HG02678 (cell line): ENCODE measurements at regions not wholly inside any gene's neighbourhood (a gene's known extent, or its start where the extent isn't known, plus 50 kb on each side); places are given as distances from the start of the nearest gene placed in this dataset.

ENCODE experiments used
- ATAC-seq: cut with Tn5 transposase; IDR thresholded peaks from one replicate; pipeline ENCODE4 v1.9.1; 2021; ENCODE audit warnings: mild to moderate bottlenecking, moderate library complexity; ENCODE audit not compliant: unreplicated experiment

DNA sequence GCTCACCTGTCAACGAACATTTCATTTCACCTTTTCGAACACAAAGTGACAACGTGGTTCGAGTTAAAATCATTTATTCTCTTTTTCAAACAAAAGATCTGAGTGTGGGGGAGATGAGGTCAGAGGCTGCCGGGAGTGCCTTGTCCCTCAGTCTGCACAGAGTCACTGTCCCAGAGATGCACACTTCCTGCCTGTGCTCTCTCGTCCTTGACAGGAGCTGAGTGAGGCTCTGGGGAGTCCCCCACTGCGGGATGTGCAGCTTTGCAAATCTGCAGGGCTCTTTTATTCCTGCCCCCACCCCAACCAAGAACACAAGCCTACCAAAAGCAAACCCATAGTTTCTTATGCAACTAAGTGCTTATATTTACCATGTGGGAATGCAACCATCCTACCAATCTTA, 497.8 kb downstream of the EIPR1 start:
- ATAC-seq = peak; percentile 99

- no peak for ATAC-seq
These were observed 498.5 kb downstream of the EIPR1 start for GRCh38 chr2:2879071-2879470.

DNA sequence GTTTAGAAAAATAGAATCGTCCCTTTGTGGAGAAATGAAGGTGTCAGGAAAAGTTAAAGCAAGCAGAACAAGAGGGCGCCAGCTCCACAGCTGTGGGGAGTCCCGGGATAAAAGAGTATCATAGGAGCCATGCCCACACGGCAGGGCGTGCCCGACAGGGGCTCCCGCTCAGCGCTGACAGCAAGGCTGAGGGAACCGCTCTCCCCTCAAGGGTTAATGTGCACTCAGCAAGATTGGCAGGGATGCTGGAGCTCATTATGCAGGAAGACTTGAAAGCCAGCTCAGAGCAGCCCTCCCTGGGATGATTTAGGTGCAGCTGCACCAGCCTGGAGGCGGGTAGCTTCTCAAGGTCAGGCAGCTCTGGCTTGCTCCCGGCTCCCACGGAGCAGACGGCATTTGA, 500.2 kb downstream of the EIPR1 start:
- ATAC-seq = no peak

DNA sequence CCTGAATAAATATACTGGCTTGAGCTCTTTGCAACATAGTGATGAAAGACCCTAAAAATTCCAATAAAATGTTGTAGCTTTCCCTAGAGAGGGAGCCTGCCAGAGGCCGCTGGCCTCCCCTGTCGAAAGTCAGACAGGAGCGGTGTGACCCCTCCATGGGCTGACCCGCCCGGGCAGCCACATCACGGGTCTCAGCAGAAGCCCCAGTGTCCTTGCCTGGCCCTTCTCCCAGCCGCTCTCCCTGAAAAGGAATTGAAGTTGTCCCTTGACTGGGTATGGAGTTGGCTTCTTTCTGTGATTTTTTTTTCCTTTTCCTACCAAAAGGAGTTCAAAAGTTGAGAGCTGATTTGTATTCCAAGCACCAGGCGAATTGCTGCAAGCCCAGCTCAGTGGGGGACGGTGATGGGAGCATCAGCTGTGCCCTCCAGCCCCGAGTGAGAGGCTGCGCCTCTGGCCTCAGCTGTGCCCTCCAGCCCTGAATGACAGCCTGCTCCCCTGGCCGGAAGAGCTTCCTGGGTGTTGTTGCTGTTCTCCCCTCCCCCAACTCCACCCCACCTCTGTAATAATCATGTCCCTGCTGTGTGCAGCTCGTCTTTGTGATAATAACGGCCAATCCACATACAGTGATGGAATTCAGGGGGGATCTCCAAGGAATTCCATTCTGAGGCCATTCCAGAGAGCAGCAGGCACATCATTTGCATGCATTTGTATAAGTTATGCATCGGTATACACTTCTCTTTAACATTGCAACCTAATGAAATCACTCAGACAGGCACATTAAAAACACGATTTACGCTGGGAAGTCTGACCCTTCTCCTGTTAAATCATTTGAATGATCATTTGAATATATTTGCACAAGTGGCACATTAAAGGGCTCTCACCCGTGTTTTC, 501.0 kb downstream of the EIPR1 start:
- ATAC-seq = no peak

GRCh38 chr2:2875831-2876230, 501.8 kb downstream of the EIPR1 start:
- no peak for ATAC-seq

DNA sequence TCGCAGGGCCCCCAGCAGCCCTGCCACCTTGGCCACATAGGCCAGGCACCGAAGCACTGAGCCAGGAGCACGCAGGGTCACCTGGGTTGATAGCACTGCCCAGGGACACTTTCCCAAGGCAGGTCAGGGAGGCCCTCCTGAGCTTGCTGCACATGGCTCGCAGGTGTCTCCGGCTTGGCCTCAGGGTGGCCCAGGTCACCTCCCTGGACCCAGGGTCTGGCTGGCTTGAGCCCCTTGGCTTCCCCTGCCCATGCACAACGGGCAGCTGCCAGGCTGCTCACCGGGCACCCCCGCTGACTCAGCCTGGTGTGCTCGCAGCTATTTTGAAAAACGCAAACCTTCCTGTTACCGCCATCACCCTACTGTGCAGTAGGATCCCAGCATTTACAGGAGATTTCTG, 502.3 kb downstream of the EIPR1 start:
- ATAC-seq = no peak

DNA sequence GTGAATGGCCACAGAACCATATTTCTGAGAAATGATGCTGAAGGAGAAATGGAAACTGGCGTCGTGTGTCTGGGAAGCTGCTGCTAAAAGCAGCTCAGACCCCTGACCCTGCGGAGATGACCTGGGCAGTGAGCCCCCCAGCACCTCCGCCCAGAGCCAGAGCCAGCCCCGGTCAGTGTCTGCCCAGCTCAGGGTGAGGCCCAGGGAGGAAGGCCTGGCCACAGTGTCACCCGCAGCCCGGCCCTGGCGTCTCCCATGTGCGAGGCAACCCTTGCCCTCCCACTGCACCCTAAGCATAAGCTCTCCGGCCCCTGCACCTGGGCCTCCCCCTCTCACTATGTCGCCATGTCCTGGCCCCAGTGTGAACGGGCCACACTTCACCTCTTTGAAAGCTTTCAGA, 502.8 kb downstream of the EIPR1 start:
- no peak for ATAC-seq

- no peak for ATAC-seq
These were observed 503.3 kb downstream of the EIPR1 start for GRCh38 chr2:2874341-2874740.

GRCh38 chr2:2873450-2873811, 504.2 kb downstream of the EIPR1 start:
- ATAC-seq = no peak

- ATAC-seq = no peak
These were observed 504.7 kb downstream of the EIPR1 start for GRCh38 chr2:2872713-2873449.

DNA sequence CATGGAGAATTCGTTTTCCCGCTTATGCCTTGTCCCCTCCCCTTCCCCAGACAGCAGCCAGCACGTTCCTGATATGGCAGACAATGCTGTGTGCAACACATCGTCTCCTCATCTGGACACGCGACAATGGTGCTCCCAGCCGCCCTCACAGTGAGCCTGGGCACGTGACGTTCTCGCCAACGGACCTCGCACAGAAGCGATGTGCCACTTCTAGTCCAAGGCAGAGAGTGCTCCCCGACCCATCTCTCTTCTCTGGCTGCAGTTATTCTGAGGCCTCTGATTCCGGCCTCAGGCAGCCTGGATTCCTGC, 505.4 kb downstream of the EIPR1 start:
- ATAC-seq = no peak

- ATAC-seq = no peak
These were observed 505.9 kb downstream of the EIPR1 start for GRCh38 chr2:2871480-2872308.

DNA sequence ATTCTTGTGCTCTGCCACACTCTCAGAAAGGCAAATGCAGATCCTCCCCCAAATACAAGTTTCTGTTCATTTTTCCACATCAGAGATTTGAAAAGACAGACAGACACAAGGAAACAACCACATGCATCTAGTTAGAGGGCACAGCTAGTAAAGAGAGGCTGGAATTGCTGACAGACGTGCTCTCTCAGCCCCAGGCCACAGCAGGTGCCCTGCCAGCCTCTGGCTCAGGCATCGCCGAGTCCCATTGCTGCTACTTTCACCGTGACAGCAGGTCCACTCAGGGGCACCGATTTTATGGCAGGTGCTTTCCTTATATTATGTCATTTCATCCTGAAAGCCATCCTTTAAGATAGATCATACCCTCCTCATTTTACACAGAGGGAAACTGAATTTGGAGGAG, 507.5 kb downstream of the EIPR1 start:
- no peak for ATAC-seq

GRCh38 chr2:2869553-2869952, 508.1 kb downstream of the EIPR1 start:
- ATAC-seq = no peak

- no peak for ATAC-seq
These were observed 509.5 kb downstream of the EIPR1 start for GRCh38 chr2:2868085-2868484.

GRCh38 chr2:2867397-2867979, 510.1 kb downstream of the EIPR1 start:
- no peak for ATAC-seq

DNA sequence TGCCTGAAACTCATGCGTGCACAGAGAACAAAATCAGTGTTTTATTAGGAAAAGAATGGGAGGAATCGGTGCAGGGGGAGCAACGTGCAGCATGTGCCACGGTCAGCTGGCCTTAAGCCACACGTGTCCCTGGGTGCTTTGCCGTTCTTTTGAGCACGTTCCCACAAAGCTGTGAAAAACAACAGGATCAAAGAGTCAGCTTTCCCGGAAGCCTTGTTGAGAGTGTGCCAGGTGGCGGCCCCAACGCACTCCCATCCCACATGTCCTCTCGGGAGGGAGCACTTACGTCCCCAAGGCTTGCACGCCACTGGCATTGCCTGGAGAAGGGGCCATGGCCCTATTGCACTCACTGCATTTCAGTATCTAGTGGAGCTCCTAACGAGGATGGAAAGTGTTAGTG, 511.2 kb downstream of the EIPR1 start:
- no peak for ATAC-seq

DNA sequence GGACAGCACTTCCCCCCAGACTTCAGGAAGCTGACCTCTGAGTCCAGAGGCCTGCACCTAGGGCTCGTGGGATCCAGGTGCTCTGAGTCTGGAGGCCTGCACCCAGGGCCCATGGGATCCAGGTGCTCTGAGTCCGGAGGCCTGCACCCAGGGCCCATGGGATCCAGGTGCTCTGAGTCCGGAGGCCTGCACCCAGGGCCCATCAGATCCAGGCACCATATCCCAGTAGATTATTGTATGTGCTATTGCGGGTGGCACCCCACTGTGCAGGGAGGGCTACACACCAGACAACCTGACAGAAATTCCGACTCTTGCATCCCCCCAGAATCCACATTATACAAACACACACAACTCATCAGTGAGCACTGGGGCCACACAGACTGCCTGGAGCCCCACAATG, 515.2 kb downstream of the EIPR1 start:
- no peak for ATAC-seq

DNA sequence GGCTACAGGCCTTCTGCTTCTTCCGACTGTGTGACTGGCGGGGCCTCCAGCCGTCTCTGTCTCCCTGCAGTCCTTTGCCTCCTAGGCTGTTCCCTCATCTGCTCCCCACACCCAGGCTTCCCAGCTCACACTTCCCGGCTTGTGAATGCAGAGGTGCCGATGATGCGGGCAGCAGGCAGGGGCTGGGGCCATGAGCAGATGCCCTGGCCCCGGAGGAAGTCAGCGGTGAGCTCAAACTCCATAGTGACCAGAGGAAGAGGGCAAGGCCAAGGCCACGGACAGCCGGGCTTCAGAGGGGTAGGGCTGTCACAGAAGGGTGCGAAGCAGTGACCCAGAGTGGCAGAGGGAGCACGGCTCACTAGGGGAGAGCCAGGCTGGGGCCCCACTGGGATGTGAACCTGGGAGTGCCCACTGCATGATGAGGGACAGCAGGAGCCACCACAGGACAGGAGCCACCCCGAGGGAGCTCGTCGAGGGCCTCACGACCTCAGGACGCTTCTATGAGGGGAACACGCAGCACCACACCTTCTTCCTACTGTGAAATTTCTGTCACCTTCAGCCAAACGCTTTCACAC, 515.9 kb downstream of the EIPR1 start:
- no peak for ATAC-seq

DNA sequence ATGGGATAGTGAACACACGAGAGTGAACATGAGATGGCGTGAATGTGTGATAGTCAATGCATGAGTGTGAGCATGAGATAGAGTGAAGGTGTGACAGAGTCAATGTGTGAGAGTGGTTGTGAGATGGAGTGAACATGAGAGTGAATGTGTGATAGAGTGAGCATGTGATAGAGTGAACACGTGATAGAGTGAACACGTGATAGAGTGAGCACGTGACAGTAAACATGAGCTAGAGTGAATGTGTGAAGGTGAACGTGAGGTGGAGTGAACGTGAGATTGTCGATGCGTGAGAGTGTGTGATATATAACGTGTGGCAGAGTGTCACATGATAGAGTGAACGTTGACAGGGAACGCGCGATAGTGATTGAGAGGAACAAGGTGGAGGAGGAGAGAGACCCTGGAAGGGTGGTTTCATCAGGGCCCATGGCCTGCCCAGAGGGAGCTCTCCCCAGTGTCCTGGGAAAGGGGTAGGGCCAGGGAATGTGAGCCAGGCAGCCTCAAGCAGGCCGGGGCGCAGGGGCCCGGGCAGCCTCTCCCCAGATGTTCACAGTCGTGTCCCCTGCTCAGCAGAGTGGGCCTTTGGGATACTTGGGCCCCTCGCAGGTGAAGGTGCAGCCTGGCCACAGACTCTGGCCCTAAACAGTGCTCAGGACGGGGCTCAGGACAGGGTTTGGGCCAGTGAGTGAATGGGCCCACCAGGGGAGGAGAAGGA, 516.9 kb downstream of the EIPR1 start:
- ATAC-seq = no peak
